K562 (cell line): ENCODE measurements at regions not wholly inside any gene's neighbourhood (a gene's known extent, or its start where the extent isn't known, plus 50 kb on each side); places are given as distances from the start of the nearest gene placed in this dataset.

ENCODE experiments used
- CEBPB ChIP-seq: fragments of 450-650 bp; IDR thresholded peaks from 2 replicates; pipeline ENCODE4 v1.6.1; 2016; ENCODE audit warnings: missing genetic modification characterization, missing compliant biosample characterization
- CHD2 ChIP-seq: IDR thresholded peaks from 2 replicates; pipeline ENCODE4 v1.6.1; 2011; ENCODE audit warnings: low read depth, low read length
- EP300 ChIP-seq: IDR thresholded peaks from 2 replicates; pipeline ENCODE4 v1.6.1; 2012; ENCODE audit warnings: low read length, improper control_type of control experiment
- FOSL1 ChIP-seq: fragments of 200-800 bp; sonication (Bioruptor generic); conservative IDR thresholded peaks from 2 replicates; pipeline ENCODE4 v1.6.1; 2016; ENCODE audit warnings: missing genetic modification characterization, missing compliant biosample characterization
- NCOR1 ChIP-seq: fragments of 450-650 bp; IDR thresholded peaks from 2 replicates; pipeline ENCODE4 v1.6.1; 2016; ENCODE audit warnings: mild to moderate bottlenecking, moderate library complexity
- NRF1 ChIP-seq, 2 experiments: fragments of 450-650 bp; IDR thresholded peaks in 1 of 2; conservative IDR thresholded peaks in 1 of 2; 2 replicates each; pipeline ENCODE4 v1.6.1; 2014; ENCODE audit warnings: mild to moderate bottlenecking in 2 of 2
- SPI1 ChIP-seq: IDR thresholded peaks from 2 replicates; pipeline ENCODE4 v1.6.1; 2011; ENCODE audit warnings: low read depth, low read length, control low read depth, borderline replicate concordance
- TF ChIP-seq, protein P1 (sequence below): fragments of 450-650 bp; IDR thresholded peaks from 2 replicates; pipeline ENCODE4 v1.6.1; 2016; ENCODE audit warnings: borderline replicate concordance
- TF ChIP-seq, protein P2 (sequence below): fragments of 250-450 bp; sonication (Bioruptor Pico); IDR thresholded peaks from 2 replicates; pipeline ENCODE4 v1.4.0; 2020
- TF ChIP-seq, protein P3 (sequence below): sonication (generic); formaldehyde crosslinking; IDR thresholded peaks from 2 replicates; pipeline ENCODE4 v1.8.1; 2023; ENCODE audit warnings: mild to moderate bottlenecking, missing genetic modification reagents
- TF ChIP-seq, protein P4 (sequence below): fragments of 450-650 bp; IDR thresholded peaks from 2 replicates; pipeline ENCODE4 v1.6.1; 2018; ENCODE audit warnings: mild to moderate bottlenecking, low read depth; ENCODE audit not compliant: partially characterized antibody
- TF ChIP-seq, protein P5 (sequence below): sonication (generic); formaldehyde crosslinking; IDR thresholded peaks from 2 replicates; pipeline ENCODE4 v1.8.1; 2023; ENCODE audit warnings: mild to moderate bottlenecking, missing genetic modification reagents
- TF ChIP-seq, protein P6 (sequence below), 3 experiments: IDR thresholded peaks in 2 of 3; conservative IDR thresholded peaks in 1 of 3; 2 replicates each; pipeline ENCODE4 v1.5.1; 2011 to 2012; ENCODE audit warnings: low read length in 3 of 3, mild to moderate bottlenecking in 3 of 3, control low read depth in 2 of 3, improper control_type of control experiment in 1 of 3, inconsistent platforms in 1 of 3, low read depth in 1 of 3, mixed read lengths in 1 of 3, moderate library complexity in 1 of 3; ENCODE audit not compliant: insufficient read depth in 2 of 3

DNA sequence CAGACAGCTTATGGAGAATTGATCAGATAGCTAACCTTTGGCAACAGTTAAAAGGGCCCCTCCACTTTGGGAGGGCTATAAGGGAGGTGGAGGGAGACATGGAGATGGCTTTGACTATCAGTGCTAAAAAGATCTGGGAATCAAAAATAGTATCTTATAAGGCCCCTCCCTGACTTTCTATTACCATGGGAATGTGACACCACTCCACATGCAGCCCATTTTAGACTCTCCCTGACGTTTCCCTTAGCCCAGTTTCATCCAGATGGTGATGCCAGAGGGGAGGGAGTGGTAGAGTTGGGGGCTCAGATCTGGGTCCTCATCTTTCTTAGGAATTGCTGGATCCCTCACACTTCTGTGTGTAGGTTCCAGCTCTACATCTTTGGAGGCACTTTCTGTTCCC lies 200.0 kb upstream of the DTNBP1 start:
- TF ChIP-seq NCOR1 (no peak), CHD2 (no peak), CEBPB (tag) (no peak), EP300 (no peak), NRF1 (conservative IDR thresholded peaks at IDR 0.05 in 1 of 2, IDR thresholded peaks at IDR 0.05 in 1 of 2) (no peak), SPI1 (no peak), FOSL1 (tag) (no peak)
- TF ChIP-seq, protein P1, sequence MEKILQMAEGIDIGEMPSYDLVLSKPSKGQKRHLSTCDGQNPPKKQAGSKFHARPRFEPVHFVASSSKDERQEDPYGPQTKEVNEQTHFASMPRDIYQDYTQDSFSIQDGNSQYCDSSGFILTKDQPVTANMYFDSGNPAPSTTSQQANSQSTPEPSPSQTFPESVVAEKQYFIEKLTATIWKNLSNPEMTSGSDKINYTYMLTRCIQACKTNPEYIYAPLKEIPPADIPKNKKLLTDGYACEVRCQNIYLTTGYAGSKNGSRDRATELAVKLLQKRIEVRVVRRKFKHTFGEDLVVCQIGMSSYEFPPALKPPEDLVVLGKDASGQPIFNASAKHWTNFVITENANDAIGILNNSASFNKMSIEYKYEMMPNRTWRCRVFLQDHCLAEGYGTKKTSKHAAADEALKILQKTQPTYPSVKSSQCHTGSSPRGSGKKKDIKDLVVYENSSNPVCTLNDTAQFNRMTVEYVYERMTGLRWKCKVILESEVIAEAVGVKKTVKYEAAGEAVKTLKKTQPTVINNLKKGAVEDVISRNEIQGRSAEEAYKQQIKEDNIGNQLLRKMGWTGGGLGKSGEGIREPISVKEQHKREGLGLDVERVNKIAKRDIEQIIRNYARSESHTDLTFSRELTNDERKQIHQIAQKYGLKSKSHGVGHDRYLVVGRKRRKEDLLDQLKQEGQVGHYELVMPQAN = no peak
- TF ChIP-seq, protein P2, sequence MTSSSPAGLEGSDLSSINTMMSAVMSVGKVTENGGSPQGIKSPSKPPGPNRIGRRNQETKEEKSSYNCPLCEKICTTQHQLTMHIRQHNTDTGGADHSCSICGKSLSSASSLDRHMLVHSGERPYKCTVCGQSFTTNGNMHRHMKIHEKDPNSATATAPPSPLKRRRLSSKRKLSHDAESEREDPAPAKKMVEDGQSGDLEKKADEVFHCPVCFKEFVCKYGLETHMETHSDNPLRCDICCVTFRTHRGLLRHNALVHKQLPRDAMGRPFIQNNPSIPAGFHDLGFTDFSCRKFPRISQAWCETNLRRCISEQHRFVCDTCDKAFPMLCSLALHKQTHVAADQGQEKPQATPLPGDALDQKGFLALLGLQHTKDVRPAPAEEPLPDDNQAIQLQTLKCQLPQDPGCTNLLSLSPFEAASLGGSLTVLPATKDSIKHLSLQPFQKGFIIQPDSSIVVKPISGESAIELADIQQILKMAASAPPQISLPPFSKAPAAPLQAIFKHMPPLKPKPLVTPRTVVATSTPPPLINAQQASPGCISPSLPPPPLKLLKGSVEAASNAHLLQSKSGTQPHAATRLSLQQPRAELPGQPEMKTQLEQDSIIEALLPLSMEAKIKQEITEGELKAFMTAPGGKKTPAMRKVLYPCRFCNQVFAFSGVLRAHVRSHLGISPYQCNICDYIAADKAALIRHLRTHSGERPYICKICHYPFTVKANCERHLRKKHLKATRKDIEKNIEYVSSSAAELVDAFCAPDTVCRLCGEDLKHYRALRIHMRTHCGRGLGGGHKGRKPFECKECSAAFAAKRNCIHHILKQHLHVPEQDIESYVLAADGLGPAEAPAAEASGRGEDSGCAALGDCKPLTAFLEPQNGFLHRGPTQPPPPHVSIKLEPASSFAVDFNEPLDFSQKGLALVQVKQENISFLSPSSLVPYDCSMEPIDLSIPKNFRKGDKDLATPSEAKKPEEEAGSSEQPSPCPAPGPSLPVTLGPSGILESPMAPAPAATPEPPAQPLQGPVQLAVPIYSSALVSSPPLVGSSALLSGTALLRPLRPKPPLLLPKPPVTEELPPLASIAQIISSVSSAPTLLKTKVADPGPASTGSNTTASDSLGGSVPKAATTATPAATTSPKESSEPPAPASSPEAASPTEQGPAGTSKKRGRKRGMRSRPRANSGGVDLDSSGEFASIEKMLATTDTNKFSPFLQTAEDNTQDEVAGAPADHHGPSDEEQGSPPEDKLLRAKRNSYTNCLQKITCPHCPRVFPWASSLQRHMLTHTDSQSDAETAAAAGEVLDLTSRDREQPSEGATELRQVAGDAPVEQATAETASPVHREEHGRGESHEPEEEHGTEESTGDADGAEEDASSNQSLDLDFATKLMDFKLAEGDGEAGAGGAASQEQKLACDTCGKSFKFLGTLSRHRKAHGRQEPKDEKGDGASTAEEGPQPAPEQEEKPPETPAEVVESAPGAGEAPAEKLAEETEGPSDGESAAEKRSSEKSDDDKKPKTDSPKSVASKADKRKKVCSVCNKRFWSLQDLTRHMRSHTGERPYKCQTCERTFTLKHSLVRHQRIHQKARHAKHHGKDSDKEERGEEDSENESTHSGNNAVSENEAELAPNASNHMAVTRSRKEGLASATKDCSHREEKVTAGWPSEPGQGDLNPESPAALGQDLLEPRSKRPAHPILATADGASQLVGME (CRISPR knock-in tag) = no peak
- TF ChIP-seq, protein P3, sequence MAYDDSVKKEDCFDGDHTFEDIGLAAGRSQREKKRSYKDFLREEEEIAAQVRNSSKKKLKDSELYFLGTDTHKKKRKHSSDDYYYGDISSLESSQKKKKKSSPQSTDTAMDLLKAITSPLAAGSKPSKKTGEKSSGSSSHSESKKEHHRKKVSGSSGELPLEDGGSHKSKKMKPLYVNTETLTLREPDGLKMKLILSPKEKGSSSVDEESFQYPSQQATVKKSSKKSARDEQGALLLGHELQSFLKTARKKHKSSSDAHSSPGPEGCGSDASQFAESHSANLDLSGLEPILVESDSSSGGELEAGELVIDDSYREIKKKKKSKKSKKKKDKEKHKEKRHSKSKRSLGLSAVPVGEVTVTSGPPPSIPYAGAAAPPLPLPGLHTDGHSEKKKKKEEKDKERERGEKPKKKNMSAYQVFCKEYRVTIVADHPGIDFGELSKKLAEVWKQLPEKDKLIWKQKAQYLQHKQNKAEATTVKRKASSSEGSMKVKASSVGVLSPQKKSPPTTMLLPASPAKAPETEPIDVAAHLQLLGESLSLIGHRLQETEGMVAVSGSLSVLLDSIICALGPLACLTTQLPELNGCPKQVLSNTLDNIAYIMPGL = no peak
- TF ChIP-seq, protein P4, sequence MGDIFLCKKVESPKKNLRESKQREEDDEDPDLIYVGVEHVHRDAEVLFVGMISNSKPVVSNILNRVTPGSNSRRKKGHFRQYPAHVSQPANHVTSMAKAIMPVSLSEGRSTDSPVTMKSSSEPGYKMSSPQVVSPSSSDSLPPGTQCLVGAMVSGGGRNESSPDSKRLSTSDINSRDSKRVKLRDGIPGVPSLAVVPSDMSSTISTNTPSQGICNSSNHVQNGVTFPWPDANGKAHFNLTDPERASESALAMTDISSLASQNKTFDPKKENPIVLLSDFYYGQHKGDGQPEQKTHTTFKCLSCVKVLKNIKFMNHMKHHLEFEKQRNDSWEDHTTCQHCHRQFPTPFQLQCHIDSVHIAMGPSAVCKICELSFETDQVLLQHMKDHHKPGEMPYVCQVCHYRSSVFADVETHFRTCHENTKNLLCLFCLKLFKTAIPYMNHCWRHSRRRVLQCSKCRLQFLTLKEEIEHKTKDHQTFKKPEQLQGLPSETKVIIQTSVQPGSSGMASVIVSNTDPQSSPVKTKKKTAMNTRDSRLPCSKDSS = no peak
- TF ChIP-seq, protein P5, sequence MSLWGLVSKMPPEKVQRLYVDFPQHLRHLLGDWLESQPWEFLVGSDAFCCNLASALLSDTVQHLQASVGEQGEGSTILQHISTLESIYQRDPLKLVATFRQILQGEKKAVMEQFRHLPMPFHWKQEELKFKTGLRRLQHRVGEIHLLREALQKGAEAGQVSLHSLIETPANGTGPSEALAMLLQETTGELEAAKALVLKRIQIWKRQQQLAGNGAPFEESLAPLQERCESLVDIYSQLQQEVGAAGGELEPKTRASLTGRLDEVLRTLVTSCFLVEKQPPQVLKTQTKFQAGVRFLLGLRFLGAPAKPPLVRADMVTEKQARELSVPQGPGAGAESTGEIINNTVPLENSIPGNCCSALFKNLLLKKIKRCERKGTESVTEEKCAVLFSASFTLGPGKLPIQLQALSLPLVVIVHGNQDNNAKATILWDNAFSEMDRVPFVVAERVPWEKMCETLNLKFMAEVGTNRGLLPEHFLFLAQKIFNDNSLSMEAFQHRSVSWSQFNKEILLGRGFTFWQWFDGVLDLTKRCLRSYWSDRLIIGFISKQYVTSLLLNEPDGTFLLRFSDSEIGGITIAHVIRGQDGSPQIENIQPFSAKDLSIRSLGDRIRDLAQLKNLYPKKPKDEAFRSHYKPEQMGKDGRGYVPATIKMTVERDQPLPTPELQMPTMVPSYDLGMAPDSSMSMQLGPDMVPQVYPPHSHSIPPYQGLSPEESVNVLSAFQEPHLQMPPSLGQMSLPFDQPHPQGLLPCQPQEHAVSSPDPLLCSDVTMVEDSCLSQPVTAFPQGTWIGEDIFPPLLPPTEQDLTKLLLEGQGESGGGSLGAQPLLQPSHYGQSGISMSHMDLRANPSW = no peak
- TF ChIP-seq, protein P6, sequence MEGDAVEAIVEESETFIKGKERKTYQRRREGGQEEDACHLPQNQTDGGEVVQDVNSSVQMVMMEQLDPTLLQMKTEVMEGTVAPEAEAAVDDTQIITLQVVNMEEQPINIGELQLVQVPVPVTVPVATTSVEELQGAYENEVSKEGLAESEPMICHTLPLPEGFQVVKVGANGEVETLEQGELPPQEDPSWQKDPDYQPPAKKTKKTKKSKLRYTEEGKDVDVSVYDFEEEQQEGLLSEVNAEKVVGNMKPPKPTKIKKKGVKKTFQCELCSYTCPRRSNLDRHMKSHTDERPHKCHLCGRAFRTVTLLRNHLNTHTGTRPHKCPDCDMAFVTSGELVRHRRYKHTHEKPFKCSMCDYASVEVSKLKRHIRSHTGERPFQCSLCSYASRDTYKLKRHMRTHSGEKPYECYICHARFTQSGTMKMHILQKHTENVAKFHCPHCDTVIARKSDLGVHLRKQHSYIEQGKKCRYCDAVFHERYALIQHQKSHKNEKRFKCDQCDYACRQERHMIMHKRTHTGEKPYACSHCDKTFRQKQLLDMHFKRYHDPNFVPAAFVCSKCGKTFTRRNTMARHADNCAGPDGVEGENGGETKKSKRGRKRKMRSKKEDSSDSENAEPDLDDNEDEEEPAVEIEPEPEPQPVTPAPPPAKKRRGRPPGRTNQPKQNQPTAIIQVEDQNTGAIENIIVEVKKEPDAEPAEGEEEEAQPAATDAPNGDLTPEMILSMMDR (IDR thresholded peaks at IDR 0.05 in 2 of 3, conservative IDR thresholded peaks at IDR 0.05 in 1 of 3; ENCODE audit: insufficient read depth in 2 of 3, low read depth in 1 of 3, low read length in 3 of 3) = no peak
